ENCODE measurements at regions not wholly inside any gene's neighbourhood (a gene's known extent, or its start where the extent isn't known, plus 50 kb on each side); places are given as distances from the start of the nearest gene placed in this dataset.

DNA sequence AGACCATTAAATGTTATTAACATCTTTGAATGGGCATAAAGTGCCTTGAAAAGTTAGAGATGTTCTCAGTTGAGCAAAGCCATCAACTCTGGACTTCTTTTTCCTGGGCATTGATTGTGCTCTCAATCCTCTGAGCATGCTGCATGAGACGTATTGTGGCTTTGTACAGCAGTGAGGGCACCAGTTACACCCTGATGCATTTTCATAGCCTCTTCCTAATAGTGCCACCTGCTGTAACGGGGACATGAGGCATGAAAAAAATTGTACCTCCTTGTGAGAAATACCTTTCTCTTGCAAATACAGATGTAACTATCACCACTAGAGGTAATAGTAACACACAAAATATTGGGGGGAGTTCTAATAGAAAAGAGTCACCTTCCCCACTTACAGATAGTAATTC is 697.5 kb downstream of the TMEM182 start:
- TF ChIP-seq, protein P1, sequence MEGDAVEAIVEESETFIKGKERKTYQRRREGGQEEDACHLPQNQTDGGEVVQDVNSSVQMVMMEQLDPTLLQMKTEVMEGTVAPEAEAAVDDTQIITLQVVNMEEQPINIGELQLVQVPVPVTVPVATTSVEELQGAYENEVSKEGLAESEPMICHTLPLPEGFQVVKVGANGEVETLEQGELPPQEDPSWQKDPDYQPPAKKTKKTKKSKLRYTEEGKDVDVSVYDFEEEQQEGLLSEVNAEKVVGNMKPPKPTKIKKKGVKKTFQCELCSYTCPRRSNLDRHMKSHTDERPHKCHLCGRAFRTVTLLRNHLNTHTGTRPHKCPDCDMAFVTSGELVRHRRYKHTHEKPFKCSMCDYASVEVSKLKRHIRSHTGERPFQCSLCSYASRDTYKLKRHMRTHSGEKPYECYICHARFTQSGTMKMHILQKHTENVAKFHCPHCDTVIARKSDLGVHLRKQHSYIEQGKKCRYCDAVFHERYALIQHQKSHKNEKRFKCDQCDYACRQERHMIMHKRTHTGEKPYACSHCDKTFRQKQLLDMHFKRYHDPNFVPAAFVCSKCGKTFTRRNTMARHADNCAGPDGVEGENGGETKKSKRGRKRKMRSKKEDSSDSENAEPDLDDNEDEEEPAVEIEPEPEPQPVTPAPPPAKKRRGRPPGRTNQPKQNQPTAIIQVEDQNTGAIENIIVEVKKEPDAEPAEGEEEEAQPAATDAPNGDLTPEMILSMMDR (IDR thresholded peaks at IDR 0.05; ENCODE audit: extremely low read depth in 1 of 2, insufficient read depth in 1 of 2, low read depth in 1 of 2, low read length in 2 of 2), result no peak
- no peak for TF ChIP-seq POLR2A (IDR thresholded peaks at IDR 0.05; ENCODE audit: low read depth, low read length)

Data from endothelial cell of umbilical vein (primary cell).